OCI-LY3 (cell line): ENCODE measurements at regions not wholly inside any gene's neighbourhood (a gene's known extent, or its start where the extent isn't known, plus 50 kb on each side); places are given as distances from the start of the nearest gene placed in this dataset.

Experiments used
- EZH2phosphoT487 ChIP-seq: fragments of 200-600 bp; shearing (Covaris generic); IDR thresholded peaks from 2 replicates; pipeline ENCODE4 v1.6.1; 2018; ENCODE audit warnings: antibody characterized with exemption, mixed run types, low read depth
- TF ChIP-seq, protein P1 (sequence below): fragments of 200-600, 300-600 bp; sonication (generic); IDR thresholded peaks from 2 replicates; pipeline ENCODE4 v1.5.1; 2014; ENCODE audit warnings: antibody characterized with exemption, low read length, low read depth

DNA sequence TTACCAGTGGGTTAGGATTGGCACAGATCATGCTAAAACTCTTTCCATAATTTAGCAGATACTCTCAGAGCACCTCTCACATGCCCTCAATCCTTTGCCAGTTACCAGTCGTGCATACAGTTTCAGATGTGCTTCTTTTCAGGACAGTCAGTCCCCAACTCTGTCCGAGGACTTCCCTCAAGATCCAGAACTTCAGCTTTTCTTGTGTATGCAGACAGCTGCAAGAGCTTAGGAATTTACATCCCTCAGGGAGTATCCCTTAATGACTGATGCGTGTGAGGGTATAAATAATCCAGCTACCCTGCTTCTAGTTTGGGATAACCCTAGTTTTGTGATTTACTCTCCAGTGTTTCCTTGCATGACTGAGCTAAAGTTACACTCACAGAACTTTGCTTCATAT is 393.0 kb upstream of the PLXNA2 start:
- TF ChIP-seq, protein P1, sequence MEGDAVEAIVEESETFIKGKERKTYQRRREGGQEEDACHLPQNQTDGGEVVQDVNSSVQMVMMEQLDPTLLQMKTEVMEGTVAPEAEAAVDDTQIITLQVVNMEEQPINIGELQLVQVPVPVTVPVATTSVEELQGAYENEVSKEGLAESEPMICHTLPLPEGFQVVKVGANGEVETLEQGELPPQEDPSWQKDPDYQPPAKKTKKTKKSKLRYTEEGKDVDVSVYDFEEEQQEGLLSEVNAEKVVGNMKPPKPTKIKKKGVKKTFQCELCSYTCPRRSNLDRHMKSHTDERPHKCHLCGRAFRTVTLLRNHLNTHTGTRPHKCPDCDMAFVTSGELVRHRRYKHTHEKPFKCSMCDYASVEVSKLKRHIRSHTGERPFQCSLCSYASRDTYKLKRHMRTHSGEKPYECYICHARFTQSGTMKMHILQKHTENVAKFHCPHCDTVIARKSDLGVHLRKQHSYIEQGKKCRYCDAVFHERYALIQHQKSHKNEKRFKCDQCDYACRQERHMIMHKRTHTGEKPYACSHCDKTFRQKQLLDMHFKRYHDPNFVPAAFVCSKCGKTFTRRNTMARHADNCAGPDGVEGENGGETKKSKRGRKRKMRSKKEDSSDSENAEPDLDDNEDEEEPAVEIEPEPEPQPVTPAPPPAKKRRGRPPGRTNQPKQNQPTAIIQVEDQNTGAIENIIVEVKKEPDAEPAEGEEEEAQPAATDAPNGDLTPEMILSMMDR: no peak
- TF ChIP-seq EZH2phosphoT487: no peak
